ENCODE measurements at regions not wholly inside any gene's neighbourhood (a gene's known extent, or its start where the extent isn't known, plus 50 kb on each side); places are given as distances from the start of the nearest gene placed in this dataset.

GRCh38 chr6:905556-905955, 212.6 kb upstream of the EXOC2 start:
- no peak for DNase-seq (ENCODE audit: low spot score)

DNA sequence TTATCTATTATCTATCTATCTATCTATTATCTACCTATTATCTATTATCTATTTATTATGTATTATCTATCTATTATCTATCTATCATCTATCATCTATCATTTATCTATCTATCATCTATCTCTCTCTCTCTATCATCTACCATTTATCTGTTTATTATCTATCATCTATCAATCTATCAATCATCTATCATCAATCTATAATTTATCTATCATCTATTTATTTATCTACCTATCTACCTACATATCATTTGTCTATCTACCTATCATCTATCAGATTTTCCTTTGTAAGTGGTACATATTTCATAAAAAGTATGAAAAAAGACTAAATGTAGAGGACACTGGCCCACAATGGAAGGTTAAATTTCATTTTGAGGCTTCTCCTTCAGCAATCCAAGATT, 212.1 kb upstream of the EXOC2 start:
- H3F3A ChIP-seq (ENCODE audit: low read depth), result peaks cover 16% of the 10 kb centered on the region
- no peak overlapping the region for H3K9ac ChIP-seq
- Mint-ChIP-seq H3K4me1 (peaks cover 26% of the 10 kb centered on the region), H3K9me3 (peaks cover 5% of the 10 kb centered on the region), H3K27me3 (ENCODE audit: insufficient read depth, low read depth) (peaks cover 5% of the 10 kb centered on the region), H3K27ac (no peak overlapping the region), H3K36me3 (no peaks in the 10 kb centered on the region), H3K4me3 (no peak overlapping the region)
- no peaks in the 10 kb centered on the region for H3K9me3 ChIP-seq (ENCODE audit: low read depth)
- DNase-seq (ENCODE audit: low spot score), result no peak
- H3K4me2 ChIP-seq, result no peak overlapping the region
- TF ChIP-seq, protein P1, sequence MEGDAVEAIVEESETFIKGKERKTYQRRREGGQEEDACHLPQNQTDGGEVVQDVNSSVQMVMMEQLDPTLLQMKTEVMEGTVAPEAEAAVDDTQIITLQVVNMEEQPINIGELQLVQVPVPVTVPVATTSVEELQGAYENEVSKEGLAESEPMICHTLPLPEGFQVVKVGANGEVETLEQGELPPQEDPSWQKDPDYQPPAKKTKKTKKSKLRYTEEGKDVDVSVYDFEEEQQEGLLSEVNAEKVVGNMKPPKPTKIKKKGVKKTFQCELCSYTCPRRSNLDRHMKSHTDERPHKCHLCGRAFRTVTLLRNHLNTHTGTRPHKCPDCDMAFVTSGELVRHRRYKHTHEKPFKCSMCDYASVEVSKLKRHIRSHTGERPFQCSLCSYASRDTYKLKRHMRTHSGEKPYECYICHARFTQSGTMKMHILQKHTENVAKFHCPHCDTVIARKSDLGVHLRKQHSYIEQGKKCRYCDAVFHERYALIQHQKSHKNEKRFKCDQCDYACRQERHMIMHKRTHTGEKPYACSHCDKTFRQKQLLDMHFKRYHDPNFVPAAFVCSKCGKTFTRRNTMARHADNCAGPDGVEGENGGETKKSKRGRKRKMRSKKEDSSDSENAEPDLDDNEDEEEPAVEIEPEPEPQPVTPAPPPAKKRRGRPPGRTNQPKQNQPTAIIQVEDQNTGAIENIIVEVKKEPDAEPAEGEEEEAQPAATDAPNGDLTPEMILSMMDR (IDR thresholded peaks at IDR 0.05), result no peak
- TF ChIP-seq EZH2 (IDR thresholded peaks at IDR 0.05) (no peak), EZH2phosphoT487 (IDR thresholded peaks at IDR 0.05) (no peak)
- peaks cover 6% of the 10 kb centered on the region for H3K4me1 ChIP-seq
- H2AFZ ChIP-seq (replicated peaks), result no peak overlapping the region
- no peak overlapping the region for H3K4me3 ChIP-seq
- H3K27ac ChIP-seq, result no peak overlapping the region
- H3K27me3 ChIP-seq, result no peaks in the 10 kb centered on the region
- H4K20me1 ChIP-seq (ENCODE audit: low read depth), result no peaks in the 10 kb centered on the region
- no peaks in the 10 kb centered on the region for H3K36me3 ChIP-seq
- no peaks in the 10 kb centered on the region for H3K79me2 ChIP-seq (ENCODE audit: low read depth)

More at GRCh38 chr6:905556-905955, 212.6 kb upstream of the EXOC2 start:
- H3F3A ChIP-seq (ENCODE audit: low read depth), result peaks cover 16% of the 10 kb centered on the region
- Mint-ChIP-seq H3K36me3 (no peaks in the 10 kb centered on the region), H3K27me3 (ENCODE audit: insufficient read depth, low read depth) (peaks cover 5% of the 10 kb centered on the region), H3K4me1 (peaks cover 24% of the 10 kb centered on the region), H3K4me3 (no peak overlapping the region), H3K27ac (no peak overlapping the region), H3K9me3 (peaks cover 5% of the 10 kb centered on the region)
- H3K79me2 ChIP-seq (ENCODE audit: low read depth), result no peaks in the 10 kb centered on the region
- H2AFZ ChIP-seq (replicated peaks), result no peak overlapping the region
- H3K4me2 ChIP-seq, result no peak overlapping the region
- no peak overlapping the region for H3K27ac ChIP-seq
- H4K20me1 ChIP-seq (ENCODE audit: low read depth), result no peaks in the 10 kb centered on the region
- H3K9me3 ChIP-seq (ENCODE audit: low read depth), result no peaks in the 10 kb centered on the region
- TF ChIP-seq, protein P1 (IDR thresholded peaks at IDR 0.05), result no peak
- TF ChIP-seq EZH2 (IDR thresholded peaks at IDR 0.05) (no peak), EZH2phosphoT487 (IDR thresholded peaks at IDR 0.05) (no peak)
- peaks cover 6% of the 10 kb centered on the region for H3K4me1 ChIP-seq
- no peaks in the 10 kb centered on the region for H3K27me3 ChIP-seq
- no peaks in the 10 kb centered on the region for H3K36me3 ChIP-seq
- H3K4me3 ChIP-seq, result no peak overlapping the region
- H3K9ac ChIP-seq, result no peak overlapping the region

- H3F3A ChIP-seq (ENCODE audit: low read depth), result peaks cover 16% of the 10 kb centered on the region
- Mint-ChIP-seq H3K9me3 (peaks cover 2% of the 10 kb centered on the region), H3K36me3 (no peaks in the 10 kb centered on the region), H3K27me3 (ENCODE audit: insufficient read depth, low read depth) (peaks cover 3% of the 10 kb centered on the region), H3K27ac (no peak overlapping the region), H3K4me3 (no peak overlapping the region), H3K4me1 (peaks cover 26% of the 10 kb centered on the region)
- H3K27me3 ChIP-seq, result no peaks in the 10 kb centered on the region
- H3K4me3 ChIP-seq, result no peak overlapping the region
- no peaks in the 10 kb centered on the region for H4K20me1 ChIP-seq (ENCODE audit: low read depth)
- no peaks in the 10 kb centered on the region for H3K36me3 ChIP-seq
- no peaks in the 10 kb centered on the region for H3K9me3 ChIP-seq (ENCODE audit: low read depth)
- no peaks in the 10 kb centered on the region for H3K79me2 ChIP-seq (ENCODE audit: low read depth)
- peaks cover 6% of the 10 kb centered on the region for H3K4me1 ChIP-seq
- H3K27ac ChIP-seq, result no peak overlapping the region
- H3K9ac ChIP-seq, result no peak overlapping the region
- no peak overlapping the region for H3K4me2 ChIP-seq
- H2AFZ ChIP-seq (replicated peaks), result no peak overlapping the region
- TF ChIP-seq EZH2 (IDR thresholded peaks at IDR 0.05) (no peak), EZH2phosphoT487 (IDR thresholded peaks at IDR 0.05) (no peak)
- TF ChIP-seq, protein P1 (IDR thresholded peaks at IDR 0.05), result no peak
- DNase-seq (ENCODE audit: low spot score), result no peak
Measured at GRCh38 chr6:903761-904160, 210.8 kb upstream of the EXOC2 start.
